HG03354 (cell line): ENCODE measurements at regions not wholly inside any gene's neighbourhood (a gene's known extent, or its start where the extent isn't known, plus 50 kb on each side); places are given as distances from the start of the nearest gene placed in this dataset.

Experiments
- ATAC-seq: cut with Tn5 transposase; IDR thresholded peaks from one replicate; pipeline ENCODE4 v1.9.1; 2021; ENCODE audit warnings: mild to moderate bottlenecking; ENCODE audit not compliant: unreplicated experiment, poor library complexity, severe bottlenecking

DNA sequence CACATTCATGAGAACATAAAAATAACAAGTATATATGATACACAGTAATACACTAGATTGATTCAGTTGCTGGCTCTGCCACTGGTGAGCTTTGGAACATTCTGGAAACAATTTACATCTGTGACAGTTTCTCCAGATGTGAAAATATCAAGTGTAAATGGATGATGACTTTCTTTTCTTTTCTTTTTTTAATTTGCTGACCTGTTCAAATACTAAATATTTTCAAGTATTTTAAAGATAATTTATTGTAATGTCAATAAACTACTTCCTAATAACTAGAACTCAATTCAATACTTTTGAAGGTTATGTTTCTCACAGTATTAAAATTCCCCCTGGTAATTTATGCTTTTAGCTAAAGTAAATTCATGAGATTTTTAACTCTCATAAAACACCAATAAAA is 180.3 kb downstream of the CRPPA start:
- no peak for ATAC-seq

DNA sequence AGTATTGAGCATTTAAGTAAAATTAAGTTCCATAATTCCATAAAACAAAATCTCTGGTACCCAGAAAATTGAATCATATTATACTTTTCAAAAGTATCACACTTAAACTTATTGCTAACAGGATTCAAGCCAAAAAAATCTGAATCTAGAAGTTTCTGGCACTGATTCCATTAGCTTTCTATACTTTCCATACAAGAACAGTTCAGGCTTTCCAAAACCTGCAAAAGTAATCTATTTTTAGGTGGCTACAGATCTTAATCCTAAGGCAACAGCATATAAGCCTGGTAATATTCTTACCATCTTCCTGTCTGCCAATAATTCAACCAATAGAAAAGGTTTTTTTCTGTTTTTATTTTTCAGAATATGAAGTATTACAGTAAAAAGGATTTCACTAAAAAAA is 185.0 kb downstream of the CRPPA start:
- no peak for ATAC-seq

DNA sequence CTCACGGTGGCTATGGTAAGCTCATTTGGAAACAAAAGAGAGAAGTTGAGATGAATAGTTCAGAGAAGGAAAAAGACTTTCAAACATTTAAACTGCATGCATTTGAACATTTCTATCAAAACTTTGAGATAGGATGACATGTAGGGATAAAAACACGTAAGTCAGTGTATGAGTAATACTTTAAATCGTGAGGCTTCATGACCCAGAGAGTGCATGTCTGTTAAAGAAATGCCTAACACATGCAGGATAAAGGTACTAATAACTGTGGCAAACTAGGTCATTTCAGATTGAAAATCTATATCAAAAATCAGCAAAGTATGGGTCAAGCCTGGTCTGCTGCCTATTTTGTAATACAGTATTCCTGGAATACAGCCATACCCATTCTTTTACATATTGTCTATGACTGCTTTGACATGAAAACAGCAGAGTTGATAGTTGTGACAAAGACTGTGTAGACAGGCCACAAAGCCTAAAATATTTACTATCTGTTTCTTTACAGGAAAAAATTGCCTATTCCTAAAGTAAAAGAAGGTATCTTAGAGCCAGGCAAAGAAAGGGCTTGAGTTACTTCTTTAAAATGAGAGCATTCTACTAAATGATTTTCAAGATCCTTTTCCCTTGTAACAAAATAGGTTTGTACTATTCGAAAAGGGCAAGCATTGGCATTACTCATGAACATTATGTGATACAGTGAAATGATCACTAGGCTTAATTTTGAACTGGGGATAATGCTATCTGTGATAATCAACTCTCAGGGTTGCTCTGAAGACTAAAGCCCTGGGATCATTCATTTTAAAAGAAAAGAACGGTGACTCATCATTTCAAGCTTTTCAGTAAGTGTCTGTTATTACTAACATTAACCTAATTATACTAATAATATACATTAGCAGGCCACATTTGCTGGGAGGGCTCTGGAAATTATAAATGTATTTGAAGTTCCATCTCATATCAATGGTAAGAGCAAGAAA is 185.9 kb downstream of the CRPPA start:
- no peak for ATAC-seq

DNA sequence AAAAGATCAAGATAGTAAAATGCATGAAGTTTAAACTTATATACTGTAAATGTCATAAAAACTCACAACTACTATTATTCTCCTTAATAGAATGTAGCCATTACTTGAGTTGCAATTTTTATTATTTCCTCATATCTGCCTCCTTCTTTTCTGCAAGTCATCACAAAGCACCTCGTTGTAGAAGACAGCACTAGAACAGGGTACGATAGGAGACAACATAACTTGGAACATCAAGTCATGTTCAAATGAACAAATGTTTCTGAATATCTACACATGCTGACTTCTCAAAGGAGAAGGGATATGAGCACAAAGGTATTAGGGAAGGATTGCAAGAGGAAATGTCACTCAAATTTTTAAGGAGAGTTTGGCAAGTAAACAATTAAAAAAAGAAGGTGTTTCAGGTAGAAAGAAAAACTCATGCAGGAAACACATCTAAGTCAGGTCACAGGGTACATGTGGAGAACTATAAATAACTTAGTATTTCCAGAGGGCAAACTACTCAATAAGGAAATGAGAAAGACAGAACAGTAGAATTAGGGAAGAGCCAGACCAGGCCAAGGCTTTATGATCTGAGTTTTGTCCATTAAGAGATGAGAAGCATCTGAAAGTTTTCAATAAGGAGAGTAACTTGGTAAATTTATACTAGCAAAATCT is 186.7 kb downstream of the CRPPA start:
- no peak for ATAC-seq

GRCh38 chr7:16233517-16233916 is 187.8 kb downstream of the CRPPA start:
- no peak for ATAC-seq

DNA sequence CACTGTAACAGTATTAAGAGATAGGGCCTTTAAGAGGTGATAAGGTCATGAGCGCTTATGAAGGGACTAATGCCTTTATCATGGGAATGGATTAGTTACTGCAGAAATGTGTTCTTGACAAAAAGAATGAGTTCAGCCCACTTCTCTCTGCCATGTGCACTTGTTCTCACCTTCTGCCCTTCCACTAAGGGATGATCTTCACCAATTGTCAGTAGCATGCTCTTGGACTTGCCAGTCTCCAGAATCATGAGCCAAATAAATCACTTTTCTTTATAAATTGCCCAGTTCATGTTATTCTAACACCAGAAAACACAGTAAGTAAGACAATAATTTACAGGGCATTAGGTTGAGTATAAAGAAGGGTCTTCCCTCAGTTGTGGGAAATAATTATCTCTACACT is 189.1 kb downstream of the CRPPA start:
- ATAC-seq: no peak

DNA sequence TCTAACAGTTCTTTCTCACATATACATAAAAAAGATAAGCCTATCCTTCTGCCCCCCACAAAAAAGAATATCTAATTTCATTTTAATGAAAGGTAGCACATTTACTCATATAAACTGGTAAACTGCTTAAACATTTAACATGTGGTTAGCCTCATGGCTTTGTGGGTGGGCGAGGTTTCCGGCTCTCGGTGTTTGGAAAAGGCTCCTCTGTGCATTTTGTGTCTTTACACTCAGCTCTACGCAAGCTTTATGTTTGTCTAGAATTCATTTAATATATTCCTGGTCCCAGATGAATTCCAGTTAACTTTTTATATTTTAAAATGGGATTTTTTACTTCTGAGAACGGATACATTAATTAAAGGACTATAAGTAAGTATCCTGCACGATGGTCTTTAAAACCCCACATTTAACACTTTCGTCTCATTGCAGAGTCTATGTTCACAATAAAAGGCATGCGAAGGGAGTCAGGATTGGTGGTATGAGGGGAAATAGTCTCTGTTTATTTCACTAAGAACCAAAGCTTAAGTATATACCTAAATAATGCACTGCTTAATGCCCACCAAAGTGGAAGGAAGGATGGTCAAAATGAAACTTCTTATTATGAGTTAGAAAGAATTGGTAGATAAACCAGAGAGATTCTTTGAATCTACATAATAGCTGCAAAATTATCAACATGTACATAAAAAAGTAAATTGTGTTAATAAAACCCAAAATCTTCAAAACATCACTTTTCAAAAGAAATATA is 197.2 kb downstream of the CRPPA start:
- ATAC-seq: no peak

- ATAC-seq: no peak
Measured at GRCh38 chr7:16212610-16213009, 208.7 kb downstream of the CRPPA start.

GRCh38 chr7:16212032-16212431 is 209.3 kb downstream of the CRPPA start:
- no peak for ATAC-seq

DNA sequence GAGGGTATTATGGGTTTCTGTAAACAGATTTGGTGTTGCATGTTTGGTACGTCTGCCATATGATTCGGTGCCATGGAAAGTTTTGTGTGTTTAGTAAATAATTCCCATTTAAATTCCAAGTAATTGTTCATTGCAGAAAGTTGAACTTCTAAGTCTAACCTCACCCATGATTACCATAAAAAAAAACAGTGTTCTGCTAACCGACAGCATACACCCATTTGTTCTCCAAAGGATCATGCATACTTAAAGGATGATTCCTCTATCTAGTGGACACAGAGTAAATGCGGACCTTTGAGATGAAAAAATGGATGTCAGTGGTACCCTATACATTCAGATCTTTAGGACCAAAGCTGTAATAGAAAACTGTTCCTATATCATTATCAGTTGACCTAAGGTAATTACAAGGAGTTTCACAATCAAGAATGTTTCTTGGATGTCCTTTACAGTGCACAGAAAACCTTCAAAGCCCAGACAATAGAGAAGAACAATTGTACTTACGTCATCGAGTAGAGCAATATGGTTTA is 209.9 kb downstream of the CRPPA start:
- ATAC-seq: no peak

DNA sequence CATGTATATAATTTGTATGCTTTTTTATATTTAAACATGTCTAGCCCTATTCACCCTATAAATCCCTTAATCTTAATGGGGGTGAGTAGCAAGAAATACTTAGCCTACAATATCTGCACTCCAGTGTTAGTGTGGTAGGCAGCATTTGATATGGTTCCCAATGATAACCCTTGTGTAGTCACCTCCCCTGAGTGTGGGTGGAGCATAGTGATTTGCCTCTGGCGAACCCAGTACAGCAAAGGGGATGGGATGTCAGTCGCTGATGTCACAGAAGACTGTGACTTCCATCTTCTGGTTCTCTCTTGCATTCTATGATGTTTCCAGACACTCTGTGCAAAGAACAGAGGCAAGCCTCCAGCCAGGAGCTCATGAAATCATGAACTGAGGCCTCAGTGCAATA is 211.2 kb downstream of the CRPPA start:
- ATAC-seq: no peak

DNA sequence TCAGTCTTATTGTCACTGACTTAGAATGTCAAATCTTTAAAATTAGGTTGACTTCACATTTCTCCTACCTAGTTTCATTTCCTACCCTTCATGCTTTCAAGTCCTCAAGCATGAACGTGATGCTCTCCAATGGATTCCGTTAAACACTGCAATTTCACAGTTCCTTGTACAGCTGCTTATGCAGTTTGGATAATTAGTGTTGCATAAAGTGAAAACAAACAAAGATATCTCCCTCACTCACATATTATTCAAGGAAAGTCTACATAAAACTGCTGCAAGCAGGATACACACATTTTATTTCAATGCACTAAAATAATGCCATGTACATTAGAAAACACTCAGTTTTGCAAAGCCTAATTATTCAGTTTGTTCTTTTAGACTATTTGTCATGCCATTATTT is 214.0 kb downstream of the CRPPA start:
- no peak for ATAC-seq

DNA sequence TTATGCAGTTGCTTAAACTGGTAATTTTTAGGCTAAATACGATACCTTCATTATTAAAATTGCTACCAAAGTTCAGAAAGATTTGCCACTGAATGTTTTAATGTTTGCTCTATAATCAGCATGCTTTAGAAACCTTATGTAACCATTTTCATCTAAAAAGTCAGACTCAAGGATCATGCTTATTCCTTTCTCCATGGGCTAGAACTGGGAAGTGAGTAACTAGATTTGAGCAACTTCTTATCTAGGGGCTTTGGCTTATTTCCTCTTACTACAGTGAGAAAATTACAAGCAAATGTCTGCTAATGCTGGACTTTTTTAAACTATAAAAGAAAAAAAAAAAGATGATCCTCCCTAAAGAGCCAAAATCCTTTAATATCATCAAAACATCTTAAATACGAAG is 215.9 kb downstream of the CRPPA start:
- no peak for ATAC-seq

GRCh38 chr7:16204953-16205352 is 216.4 kb downstream of the CRPPA start:
- no peak for ATAC-seq

DNA sequence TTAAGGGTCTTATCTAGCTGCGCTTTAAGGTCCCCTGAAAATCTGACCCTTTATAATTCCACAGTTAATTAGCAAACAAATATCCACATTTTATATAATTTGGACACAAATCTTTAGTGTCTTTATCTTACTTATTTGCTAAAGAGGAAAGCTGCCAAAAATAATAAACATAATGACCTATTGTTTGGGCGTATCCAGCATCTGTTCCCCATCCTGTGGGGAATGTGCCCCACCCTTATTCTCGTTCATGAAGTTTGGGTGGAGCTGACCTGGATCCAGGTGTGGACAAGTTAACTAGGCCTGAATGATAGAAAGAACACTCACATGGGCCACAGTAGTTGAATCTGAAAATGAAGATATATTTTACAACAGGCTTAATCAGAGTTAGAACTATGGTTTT is 218.3 kb downstream of the CRPPA start:
- no peak for ATAC-seq

DNA sequence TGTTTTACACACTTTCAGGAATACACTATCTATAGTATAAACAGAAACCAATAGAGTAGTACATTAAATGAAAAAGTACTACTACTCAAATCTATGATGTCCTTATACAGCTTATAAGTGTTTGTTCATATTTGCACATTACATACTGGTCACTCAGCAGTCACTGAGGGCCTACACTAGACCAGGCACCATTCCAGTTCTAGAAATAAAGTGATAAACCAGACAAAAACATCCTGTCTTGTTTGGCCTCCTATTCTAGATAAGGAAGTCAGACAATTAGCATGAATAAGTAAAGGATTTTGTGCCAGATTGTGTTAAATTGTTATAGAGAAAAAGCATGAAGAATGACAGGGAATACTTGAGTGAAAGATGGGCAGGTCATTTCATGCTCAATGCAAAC is 219.0 kb downstream of the CRPPA start:
- ATAC-seq: no peak

GRCh38 chr7:16200591-16200990 is 220.7 kb downstream of the CRPPA start:
- ATAC-seq: no peak

DNA sequence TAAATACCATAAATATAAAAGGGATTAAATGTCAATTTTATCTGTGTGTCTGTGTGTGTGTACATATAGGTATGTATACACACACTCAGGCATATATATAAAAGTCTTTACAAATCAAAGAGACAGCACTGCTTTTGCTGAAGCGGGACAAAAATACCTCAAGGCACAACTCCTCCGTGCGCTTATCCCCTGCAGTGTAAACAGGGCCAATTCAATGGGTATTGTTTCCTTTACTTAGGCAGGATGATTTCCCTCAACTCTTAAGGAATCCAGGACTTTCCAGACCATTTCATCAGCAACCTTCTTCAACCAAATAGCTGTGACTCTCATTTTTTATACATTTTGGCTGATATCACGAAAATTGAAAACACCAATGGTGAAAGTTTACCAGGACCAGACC is 227.7 kb downstream of the CRPPA start:
- ATAC-seq: no peak

GRCh38 chr7:16189026-16189715 is 232.2 kb downstream of the CRPPA start:
- ATAC-seq: no peak

- ATAC-seq: no peak
Measured at GRCh38 chr7:16187131-16187530, 234.2 kb downstream of the CRPPA start.
